ENCODE measurements at regions not wholly inside any gene's neighbourhood (a gene's known extent, or its start where the extent isn't known, plus 50 kb on each side); places are given as distances from the start of the nearest gene placed in this dataset.
"Not testable (repeated sequence)": the region's sequence is repeated elsewhere in the genome, so short reads cannot be mapped to it uniquely, and the experiment has no call there.

GRCh38 chr3:18987070-18987469, 161.2 kb upstream of the KCNH8 start:
- ChIA-PET POLR2A (no interaction called here), CTCF (no interaction called here)
- peaks cover 19% of the 10 kb centered on the region for H3K4me1 Mint-ChIP-seq (ENCODE audit: low read depth)
- no peak overlapping the region for H3K27ac Mint-ChIP-seq
- H3K9me3 Mint-ChIP-seq (ENCODE audit: insufficient read depth), result no peaks in the 10 kb centered on the region
- no peak for DNase-seq
- peaks cover 9% of the 10 kb centered on the region for H3K27me3 Mint-ChIP-seq (ENCODE audit: low read depth)
- ATAC-seq, result no peak
- H3K4me3 Mint-ChIP-seq, result no peak overlapping the region
- H3K36me3 Mint-ChIP-seq (ENCODE audit: low read depth), result no peaks in the 10 kb centered on the region

GRCh38 chr3:18982920-18983319, 165.4 kb upstream of the KCNH8 start:
- CTCF ChIA-PET, result no interaction called here
- Mint-ChIP-seq H3K9me3 (ENCODE audit: insufficient read depth) (no peaks in the 10 kb centered on the region), H3K36me3 (ENCODE audit: low read depth) (no peaks in the 10 kb centered on the region), H3K27me3 (ENCODE audit: low read depth) (peaks cover 4% of the 10 kb centered on the region), H3K4me3 (no peak overlapping the region), H3K27ac (no peak overlapping the region), H3K4me1 (ENCODE audit: low read depth) (peaks cover 1% of the 10 kb centered on the region)
- ATAC-seq (no peak), DNase-seq (no peak)
- POLR2A ChIA-PET, result no interaction called here

GRCh38 chr3:18976102-18976501, 172.2 kb upstream of the KCNH8 start:
- H3K36me3 Mint-ChIP-seq (ENCODE audit: low read depth); DNase-seq; H3K4me1 Mint-ChIP-seq (ENCODE audit: low read depth); ATAC-seq; H3K27ac Mint-ChIP-seq; H3K27me3 Mint-ChIP-seq (ENCODE audit: low read depth); CTCF ChIA-PET; POLR2A ChIA-PET; H3K9me3 Mint-ChIP-seq (ENCODE audit: insufficient read depth); H3K4me3 Mint-ChIP-seq: not testable (repeated sequence)

GRCh38 chr3:18968120-18968519, 180.2 kb upstream of the KCNH8 start:
- no peak overlapping the region for H3K4me3 Mint-ChIP-seq
- DNase-seq (no peak), ATAC-seq (no peak)
- H3K27me3 Mint-ChIP-seq (ENCODE audit: low read depth), result no peaks in the 10 kb centered on the region
- CTCF ChIA-PET, result interaction anchor here (1.6 kb wide), 1 partner anchor 120 kb away, joined by 3 read pairs; no protein-coding TSS in a partner anchor
- H3K9me3 Mint-ChIP-seq (ENCODE audit: insufficient read depth), result no peaks in the 10 kb centered on the region
- POLR2A ChIA-PET, result no interaction called here
- no peaks in the 10 kb centered on the region for H3K36me3 Mint-ChIP-seq (ENCODE audit: low read depth)
- no peaks in the 10 kb centered on the region for H3K4me1 Mint-ChIP-seq (ENCODE audit: low read depth)
- no peak overlapping the region for H3K27ac Mint-ChIP-seq

- Mint-ChIP-seq H3K36me3 (ENCODE audit: low read depth) (no peaks in the 10 kb centered on the region), H3K4me3 (no peak overlapping the region), H3K27me3 (ENCODE audit: low read depth) (no peaks in the 10 kb centered on the region), H3K9me3 (ENCODE audit: insufficient read depth) (no peaks in the 10 kb centered on the region), H3K27ac (no peak overlapping the region), H3K4me1 (ENCODE audit: low read depth) (no peaks in the 10 kb centered on the region)
- ATAC-seq, result no peak
- ChIA-PET CTCF (no interaction called here), POLR2A (no interaction called here)
- no peak for DNase-seq
Observed at GRCh38 chr3:18965781-18966180, 182.5 kb upstream of the KCNH8 start.

- POLR2A ChIA-PET, result no interaction called here
- no peak for DNase-seq
- no peaks in the 10 kb centered on the region for H3K9me3 Mint-ChIP-seq (ENCODE audit: insufficient read depth)
- CTCF ChIA-PET, result no interaction called here
- ATAC-seq, result no peak
- H3K4me3 Mint-ChIP-seq, result no peak overlapping the region
- H3K27me3 Mint-ChIP-seq (ENCODE audit: low read depth), result no peaks in the 10 kb centered on the region
- H3K36me3 Mint-ChIP-seq (ENCODE audit: low read depth), result no peaks in the 10 kb centered on the region
- H3K27ac Mint-ChIP-seq, result no peak overlapping the region
- no peaks in the 10 kb centered on the region for H3K4me1 Mint-ChIP-seq (ENCODE audit: low read depth)
Observed at GRCh38 chr3:18964640-18965039, 183.7 kb upstream of the KCNH8 start.

GRCh38 chr3:18951333-18951732, 197.0 kb upstream of the KCNH8 start:
- H3K4me1 Mint-ChIP-seq (ENCODE audit: low read depth), result no peaks in the 10 kb centered on the region
- ATAC-seq, result no peak

GRCh38 chr3:18946524-18946923, 201.8 kb upstream of the KCNH8 start:
- no peaks in the 10 kb centered on the region for H3K4me1 Mint-ChIP-seq (ENCODE audit: low read depth)
- no peaks in the 10 kb centered on the region for H3K36me3 Mint-ChIP-seq (ENCODE audit: low read depth)
- H3K27ac Mint-ChIP-seq, result no peak overlapping the region
- ChIA-PET CTCF (no interaction called here), POLR2A (no interaction called here)
- H3K4me3 Mint-ChIP-seq, result no peak overlapping the region
- DNase-seq (no peak), ATAC-seq (no peak)
- no peaks in the 10 kb centered on the region for H3K27me3 Mint-ChIP-seq (ENCODE audit: low read depth)
- H3K9me3 Mint-ChIP-seq (ENCODE audit: insufficient read depth), result no peaks in the 10 kb centered on the region

More at GRCh38 chr3:18951333-18951732, 197.0 kb upstream of the KCNH8 start:
- Mint-ChIP-seq H3K4me3 (no peak overlapping the region), H3K36me3 (ENCODE audit: low read depth) (no peaks in the 10 kb centered on the region), H3K9me3 (ENCODE audit: insufficient read depth) (no peaks in the 10 kb centered on the region), H3K27me3 (ENCODE audit: low read depth) (no peaks in the 10 kb centered on the region), H3K27ac (no peak overlapping the region)
- no peak for DNase-seq
- CTCF ChIA-PET, result interaction anchor here (1.3 kb wide), 1 partner anchor 37 kb away, joined by 5 read pairs; no protein-coding TSS in a partner anchor
- POLR2A ChIA-PET, result no interaction called here

- Mint-ChIP-seq H3K27me3 (ENCODE audit: low read depth) (no peaks in the 10 kb centered on the region), H3K27ac (no peak overlapping the region), H3K9me3 (ENCODE audit: insufficient read depth) (no peaks in the 10 kb centered on the region), H3K4me3 (no peak overlapping the region), H3K36me3 (ENCODE audit: low read depth) (no peaks in the 10 kb centered on the region), H3K4me1 (ENCODE audit: low read depth) (no peaks in the 10 kb centered on the region)
- POLR2A ChIA-PET, result no interaction called here
- ATAC-seq (no peak), DNase-seq (no peak)
- CTCF ChIA-PET, result no interaction called here
Observed at GRCh38 chr3:18937574-18937973, 210.7 kb upstream of the KCNH8 start.

GRCh38 chr3:18919158-18919557, 229.2 kb upstream of the KCNH8 start:
- Mint-ChIP-seq H3K4me3 (no peak overlapping the region), H3K9me3 (ENCODE audit: insufficient read depth) (no peaks in the 10 kb centered on the region), H3K36me3 (ENCODE audit: low read depth) (no peaks in the 10 kb centered on the region), H3K27ac (no peak overlapping the region), H3K4me1 (ENCODE audit: low read depth) (no peaks in the 10 kb centered on the region), H3K27me3 (ENCODE audit: low read depth) (peaks cover 2% of the 10 kb centered on the region)
- no peak for DNase-seq
- CTCF ChIA-PET, result interaction anchor here (0.6 kb wide), 1 partner anchor 49 kb away, joined by 3 read pairs; no protein-coding TSS in a partner anchor
- ATAC-seq, result no peak
- POLR2A ChIA-PET, result no interaction called here

- no peaks in the 10 kb centered on the region for H3K36me3 Mint-ChIP-seq (ENCODE audit: low read depth)
- DNase-seq, result no peak
- no peaks in the 10 kb centered on the region for H3K9me3 Mint-ChIP-seq (ENCODE audit: insufficient read depth)
- ATAC-seq, result no peak
- H3K4me1 Mint-ChIP-seq (ENCODE audit: low read depth), result no peaks in the 10 kb centered on the region
- ChIA-PET CTCF (no interaction called here), POLR2A (no interaction called here)
- no peak overlapping the region for H3K27ac Mint-ChIP-seq
- H3K27me3 Mint-ChIP-seq (ENCODE audit: low read depth), result peaks cover 2% of the 10 kb centered on the region
- H3K4me3 Mint-ChIP-seq, result no peak overlapping the region
Observed at GRCh38 chr3:18917923-18918322, 230.4 kb upstream of the KCNH8 start.

- Mint-ChIP-seq H3K27me3 (ENCODE audit: low read depth) (no peaks in the 10 kb centered on the region), H3K27ac (no peak overlapping the region), H3K4me3 (no peak overlapping the region), H3K4me1 (ENCODE audit: low read depth) (peaks cover 7% of the 10 kb centered on the region), H3K36me3 (ENCODE audit: low read depth) (no peaks in the 10 kb centered on the region), H3K9me3 (ENCODE audit: insufficient read depth) (no peaks in the 10 kb centered on the region)
- ChIA-PET POLR2A (no interaction called here), CTCF (interaction anchor here (2.1 to 2.2 kb wide), 2 partner anchors 11 to 86 kb away, joined by 5 to 7 read pairs; no protein-coding TSS in a partner anchor)
- DNase-seq (no peak), ATAC-seq (no peak)
Observed at GRCh38 chr3:18902081-18902793, 246.1 kb upstream of the KCNH8 start.

GRCh38 chr3:18901571-18901970, 246.7 kb upstream of the KCNH8 start:
- Mint-ChIP-seq H3K4me3 (no peak overlapping the region), H3K9me3 (ENCODE audit: insufficient read depth) (no peaks in the 10 kb centered on the region), H3K27me3 (ENCODE audit: low read depth) (no peaks in the 10 kb centered on the region), H3K27ac (no peak overlapping the region), H3K36me3 (ENCODE audit: low read depth) (no peaks in the 10 kb centered on the region), H3K4me1 (ENCODE audit: low read depth) (peaks cover 7% of the 10 kb centered on the region)
- no peak for DNase-seq
- ChIA-PET CTCF (interaction anchor here (2.2 kb wide), 1 partner anchor 10 kb away, joined by 7 read pairs; no protein-coding TSS in a partner anchor), POLR2A (no interaction called here)
- no peak for ATAC-seq

Data from activated CD8-positive, alpha-beta T cell treated with anti-CD3 and anti-CD28 coated beads, Interleukin-2, amount 10 ng/mL, durations not matched to agents 7 days and 5 days (primary cell).